HuH-7.5 (cell line): ENCODE measurements at regions not wholly inside any gene's neighbourhood (a gene's known extent, or its start where the extent isn't known, plus 50 kb on each side); places are given as distances from the start of the nearest gene placed in this dataset.

Source experiments
- DNase-seq: peaks from one replicate; pipeline ENCODE4 v3.0.0; 2011; ENCODE audit warnings: low spot score

- DNase-seq: no peak
These were observed 758.5 kb upstream of the RBFOX1 start for GRCh38 chr16:6574146-6574545.

- no peak for DNase-seq
These were observed 759.1 kb upstream of the RBFOX1 start for GRCh38 chr16:6573577-6573976.

GRCh38 chr16:6571044-6571443, 761.6 kb upstream of the RBFOX1 start:
- DNase-seq: no peak

- DNase-seq: no peak
These were observed 762.1 kb upstream of the RBFOX1 start for GRCh38 chr16:6570530-6570929.

- no peak for DNase-seq
These were observed 769.7 kb upstream of the RBFOX1 start for GRCh38 chr16:6562986-6563385.

GRCh38 chr16:6560306-6561100, 772.1 kb upstream of the RBFOX1 start:
- DNase-seq: no peak

GRCh38 chr16:6558661-6559060, 774.0 kb upstream of the RBFOX1 start:
- DNase-seq: no peak

- no peak for DNase-seq
These were observed 774.5 kb upstream of the RBFOX1 start for GRCh38 chr16:6558126-6558525.

- DNase-seq: no peak
These were observed 775.2 kb upstream of the RBFOX1 start for GRCh38 chr16:6557353-6558023.

- no peak for DNase-seq
These were observed 783.2 kb upstream of the RBFOX1 start for GRCh38 chr16:6549415-6549814.

GRCh38 chr16:6548507-6548906, 784.1 kb upstream of the RBFOX1 start:
- no peak for DNase-seq

GRCh38 chr16:6547131-6547530, 785.5 kb upstream of the RBFOX1 start:
- no peak for DNase-seq

- no peak for DNase-seq
These were observed 787.3 kb upstream of the RBFOX1 start for GRCh38 chr16:6545329-6545728.

- DNase-seq: no peak
These were observed 791.4 kb upstream of the RBFOX1 start for GRCh38 chr16:6541267-6541666.

GRCh38 chr16:6536411-6536810, 796.2 kb upstream of the RBFOX1 start:
- DNase-seq: no peak

GRCh38 chr16:6531067-6531466, 801.6 kb upstream of the RBFOX1 start:
- no peak for DNase-seq

- DNase-seq: no peak
These were observed 804.4 kb upstream of the RBFOX1 start for GRCh38 chr16:6528217-6528616.

GRCh38 chr16:6527646-6528045, 805.0 kb upstream of the RBFOX1 start:
- DNase-seq: no peak

- no peak for DNase-seq
These were observed 808.1 kb upstream of the RBFOX1 start for GRCh38 chr16:6524501-6524900.

GRCh38 chr16:6517020-6517720, 815.5 kb upstream of the RBFOX1 start:
- DNase-seq: no peak

- no peak for DNase-seq
These were observed 820.1 kb upstream of the RBFOX1 start for GRCh38 chr16:6512512-6512911.

- no peak for DNase-seq
These were observed 822.4 kb upstream of the RBFOX1 start for GRCh38 chr16:6510261-6510660.

- DNase-seq: no peak
These were observed 833.2 kb upstream of the RBFOX1 start for GRCh38 chr16:6499413-6499812.
